ENCODE measurements at regions not wholly inside any gene's neighbourhood (a gene's known extent, or its start where the extent isn't known, plus 50 kb on each side); places are given as distances from the start of the nearest gene placed in this dataset.

DNA sequence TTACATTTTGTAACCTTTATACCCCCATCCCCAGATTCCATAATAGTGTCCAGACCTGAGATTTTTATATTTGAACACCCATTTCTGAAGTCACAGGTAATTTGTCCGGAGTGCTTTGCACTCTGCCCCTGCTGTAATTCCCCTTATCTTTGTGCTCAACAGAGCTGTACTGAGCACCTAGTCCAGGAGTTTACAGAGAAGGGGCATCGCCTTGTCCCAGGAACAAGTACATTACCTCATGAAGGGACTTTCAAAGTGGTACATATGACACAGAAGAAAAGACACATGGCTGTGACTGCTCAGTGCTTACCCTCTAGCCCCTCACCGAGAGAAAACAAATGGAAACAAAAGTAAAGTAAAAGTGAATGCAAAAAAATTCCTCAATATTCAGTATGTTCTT lies 373.5 kb downstream of the SOX11 start:
- TF ChIP-seq KDM5A (IDR thresholded peaks at IDR 0.05; ENCODE audit: low read length) (no peak), POLR2A (IDR thresholded peaks at IDR 0.05; ENCODE audit: control extremely low read depth in 1 of 2, low read depth in 2 of 2, low read length in 2 of 2) (no peak)

All from H1 (cell line).